HEK293 (cell line): ENCODE measurements at regions not wholly inside any gene's neighbourhood (a gene's known extent, or its start where the extent isn't known, plus 50 kb on each side); places are given as distances from the start of the nearest gene placed in this dataset.

ENCODE experiments used
- CTCF ChIA-PET: fragments of 350-600 bp; formaldehyde crosslinking; extraction: SDS; loops from one replicate; lab custom pipeline; 2021; ENCODE audit warnings: antibody characterized with exemption; lab: Yijun Ruan, JAX
- POLR2A ChIA-PET: fragments of 300-600 bp; formaldehyde crosslinking; extraction: SDS; loops from one replicate; lab custom pipeline; 2020; ENCODE audit warnings: antibody characterized with exemption, inconsistent platforms; lab: Yijun Ruan, JAX
- H3K27ac ChIP-seq: fragments of 200-500 bp; sonication (Bioruptor generic); 2 replicates; pipeline ENCODE4 v1.5.1; 2014; ENCODE audit warnings: low read depth, low read length, control low read depth, inconsistent platforms; ENCODE audit errors: extremely low read depth
- H3K36me3 ChIP-seq, 2 experiments: fragments of 200-500 bp in 1 of 2; sonication (Bioruptor generic) in 1 of 2; 1 replicate in 1 of 2; 2 replicates in 1 of 2; pipeline ENCODE4 v1.5.1; 2014 to 2017; ENCODE audit warnings: inconsistent platforms in 2 of 2, low read length in 2 of 2; ENCODE audit not compliant: control insufficient read depth in 2 of 2, insufficient read depth in 1 of 2
- H3K4me1 ChIP-seq: fragments of 200-500 bp; sonication (Bioruptor generic); 2 replicates; pipeline ENCODE4 v1.5.1; 2014; ENCODE audit warnings: mild to moderate bottlenecking, low read length, inconsistent platforms; ENCODE audit not compliant: control insufficient read depth, insufficient read depth
- H3K4me3 ChIP-seq: 2 replicates; pipeline ENCODE4 v1.5.1; 2011; ENCODE audit warnings: low read depth, mild to moderate bottlenecking, control low read depth, low read length, moderate library complexity
- H3K9me3 ChIP-seq: fragments of 200-500 bp; sonication (Bioruptor generic); 2 replicates; pipeline ENCODE4 v1.5.1; 2014; ENCODE audit warnings: low read depth, low read length, inconsistent platforms; ENCODE audit not compliant: control insufficient read depth, insufficient read depth
- MYNN ChIP-seq: fragments of 450-650 bp; formaldehyde crosslinking; IDR thresholded peaks from 2 replicates; pipeline ENCODE4 v1.5.1; 2016; ENCODE audit warnings: missing biosample characterization, missing genetic modification characterization, borderline replicate concordance
- OVOL3 ChIP-seq: fragments of 450-650 bp; formaldehyde crosslinking; IDR thresholded peaks from 2 replicates; pipeline ENCODE4 v1.5.1; 2016; ENCODE audit warnings: missing biosample characterization, missing genetic modification characterization
- ZBTB1 ChIP-seq: fragments of 450-650 bp; formaldehyde crosslinking; IDR thresholded peaks from 2 replicates; pipeline ENCODE4 v1.5.1; 2016; ENCODE audit warnings: missing biosample characterization, missing genetic modification characterization
- ZBTB21 ChIP-seq: fragments of 450-650 bp; formaldehyde crosslinking; IDR thresholded peaks from 2 replicates; pipeline ENCODE4 v1.5.1; 2017; ENCODE audit warnings: missing biosample characterization, missing genetic modification characterization
- ZBTB26 ChIP-seq: fragments of 450-650 bp; formaldehyde crosslinking; optimal IDR thresholded peaks from 2 replicates; pipeline ENCODE3; 2016; ENCODE audit warnings: missing biosample characterization, mild to moderate bottlenecking, missing genetic modification characterization
- ZFP41 ChIP-seq: fragments of 450-650 bp; formaldehyde crosslinking; IDR thresholded peaks from 2 replicates; pipeline ENCODE4 v1.5.1; 2016; ENCODE audit warnings: missing biosample characterization, missing genetic modification characterization, borderline replicate concordance
- ZNF114 ChIP-seq: fragments of 450-650 bp; formaldehyde crosslinking; IDR thresholded peaks from 2 replicates; pipeline ENCODE4 v1.5.0; 2017; ENCODE audit warnings: missing biosample characterization, missing genetic modification characterization
- ZNF155 ChIP-seq: fragments of 450-650 bp; formaldehyde crosslinking; IDR thresholded peaks from 2 replicates; pipeline ENCODE4 v1.5.1; 2016; ENCODE audit warnings: missing biosample characterization, missing genetic modification characterization
- ZNF544 ChIP-seq: fragments of 450-650 bp; formaldehyde crosslinking; IDR thresholded peaks from 2 replicates; pipeline ENCODE4 v1.5.0; 2017; ENCODE audit warnings: missing biosample characterization, missing genetic modification characterization
- ZNF561 ChIP-seq: fragments of 450-650 bp; IDR thresholded peaks from 2 replicates; pipeline ENCODE4 v1.5.1; 2018; ENCODE audit warnings: missing biosample characterization, missing genetic modification characterization, borderline replicate concordance
- ZNF585B ChIP-seq: fragments of 450-650 bp; formaldehyde crosslinking; IDR thresholded peaks from 2 replicates; pipeline ENCODE4 v1.5.1; 2016; ENCODE audit warnings: missing biosample characterization, missing genetic modification characterization
- ZNF610 ChIP-seq: fragments of 450-650 bp; formaldehyde crosslinking; IDR thresholded peaks from 2 replicates; pipeline ENCODE4 v1.5.1; 2016; ENCODE audit warnings: missing biosample characterization, missing genetic modification characterization, borderline replicate concordance
- ZNF658 ChIP-seq: fragments of 450-650 bp; formaldehyde crosslinking; IDR thresholded peaks from 2 replicates; pipeline ENCODE4; 2016; ENCODE audit warnings: missing biosample characterization, missing genetic modification characterization
- ZNF704 ChIP-seq: fragments of 450-650 bp; formaldehyde crosslinking; IDR thresholded peaks from 2 replicates; pipeline ENCODE4 v1.5.1; 2016; ENCODE audit warnings: missing biosample characterization, missing genetic modification characterization
- ZNF707 ChIP-seq: fragments of 450-650 bp; formaldehyde crosslinking; IDR thresholded peaks from 2 replicates; pipeline ENCODE4 v1.5.1; 2016; ENCODE audit warnings: missing biosample characterization, missing genetic modification characterization
- ZNF747 ChIP-seq: fragments of 450-650 bp; formaldehyde crosslinking; IDR thresholded peaks from 2 replicates; pipeline ENCODE4 v1.5.1; 2016; ENCODE audit warnings: missing biosample characterization, missing genetic modification characterization
- ZNF791 ChIP-seq: fragments of 450-650 bp; formaldehyde crosslinking; IDR thresholded peaks from 2 replicates; pipeline ENCODE4 v1.5.1; 2016; ENCODE audit warnings: missing biosample characterization, missing genetic modification characterization
- TF ChIP-seq, protein P1 (sequence below): fragments of 450-650 bp; formaldehyde crosslinking; IDR thresholded peaks from 2 replicates; pipeline ENCODE4 v1.5.1; 2016; ENCODE audit warnings: missing biosample characterization, missing genetic modification characterization, borderline replicate concordance
- TF ChIP-seq, protein P2 (sequence below): fragments of 450-650 bp; formaldehyde crosslinking; IDR thresholded peaks from 2 replicates; pipeline ENCODE4 v1.5.0; 2017; ENCODE audit warnings: missing biosample characterization, missing genetic modification characterization, borderline replicate concordance
- TF ChIP-seq, protein P3 (sequence below): fragments of 450-650 bp; formaldehyde crosslinking; IDR thresholded peaks from 2 replicates; pipeline ENCODE4 v1.5.1; 2017; ENCODE audit warnings: missing biosample characterization, missing genetic modification characterization
- TF ChIP-seq, protein P4 (sequence below): fragments of 450-650 bp; formaldehyde crosslinking; IDR thresholded peaks from 2 replicates; pipeline ENCODE4 v1.5.1; 2016; ENCODE audit warnings: missing biosample characterization, missing genetic modification characterization

- TF ChIP-seq ZNF658 = no peak
- no peak for TF ChIP-seq ZBTB21 (tag by site-specific recombination)
- TF ChIP-seq ZNF544 (tag by site-specific recombination) = no peak
- TF ChIP-seq, protein P1, sequence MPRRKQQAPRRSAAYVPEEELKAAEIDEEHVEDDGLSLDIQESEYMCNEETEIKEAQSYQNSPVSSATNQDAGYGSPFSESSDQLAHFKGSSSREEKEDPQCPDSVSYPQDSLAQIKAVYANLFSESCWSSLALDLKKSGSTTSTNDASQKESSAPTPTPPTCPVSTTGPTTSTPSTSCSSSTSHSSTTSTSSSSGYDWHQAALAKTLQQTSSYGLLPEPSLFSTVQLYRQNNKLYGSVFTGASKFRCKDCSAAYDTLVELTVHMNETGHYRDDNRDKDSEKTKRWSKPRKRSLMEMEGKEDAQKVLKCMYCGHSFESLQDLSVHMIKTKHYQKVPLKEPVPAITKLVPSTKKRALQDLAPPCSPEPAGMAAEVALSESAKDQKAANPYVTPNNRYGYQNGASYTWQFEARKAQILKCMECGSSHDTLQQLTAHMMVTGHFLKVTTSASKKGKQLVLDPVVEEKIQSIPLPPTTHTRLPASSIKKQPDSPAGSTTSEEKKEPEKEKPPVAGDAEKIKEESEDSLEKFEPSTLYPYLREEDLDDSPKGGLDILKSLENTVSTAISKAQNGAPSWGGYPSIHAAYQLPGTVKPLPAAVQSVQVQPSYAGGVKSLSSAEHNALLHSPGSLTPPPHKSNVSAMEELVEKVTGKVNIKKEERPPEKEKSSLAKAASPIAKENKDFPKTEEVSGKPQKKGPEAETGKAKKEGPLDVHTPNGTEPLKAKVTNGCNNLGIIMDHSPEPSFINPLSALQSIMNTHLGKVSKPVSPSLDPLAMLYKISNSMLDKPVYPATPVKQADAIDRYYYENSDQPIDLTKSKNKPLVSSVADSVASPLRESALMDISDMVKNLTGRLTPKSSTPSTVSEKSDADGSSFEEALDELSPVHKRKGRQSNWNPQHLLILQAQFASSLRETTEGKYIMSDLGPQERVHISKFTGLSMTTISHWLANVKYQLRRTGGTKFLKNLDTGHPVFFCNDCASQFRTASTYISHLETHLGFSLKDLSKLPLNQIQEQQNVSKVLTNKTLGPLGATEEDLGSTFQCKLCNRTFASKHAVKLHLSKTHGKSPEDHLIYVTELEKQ = no peak
- TF ChIP-seq OVOL3 (tag by site-specific recombination) = no peak
- TF ChIP-seq ZNF791 = no peak
- no peak for TF ChIP-seq ZNF610
- TF ChIP-seq ZNF561 (tag by site-specific recombination) = no peak
- TF ChIP-seq, protein P2, sequence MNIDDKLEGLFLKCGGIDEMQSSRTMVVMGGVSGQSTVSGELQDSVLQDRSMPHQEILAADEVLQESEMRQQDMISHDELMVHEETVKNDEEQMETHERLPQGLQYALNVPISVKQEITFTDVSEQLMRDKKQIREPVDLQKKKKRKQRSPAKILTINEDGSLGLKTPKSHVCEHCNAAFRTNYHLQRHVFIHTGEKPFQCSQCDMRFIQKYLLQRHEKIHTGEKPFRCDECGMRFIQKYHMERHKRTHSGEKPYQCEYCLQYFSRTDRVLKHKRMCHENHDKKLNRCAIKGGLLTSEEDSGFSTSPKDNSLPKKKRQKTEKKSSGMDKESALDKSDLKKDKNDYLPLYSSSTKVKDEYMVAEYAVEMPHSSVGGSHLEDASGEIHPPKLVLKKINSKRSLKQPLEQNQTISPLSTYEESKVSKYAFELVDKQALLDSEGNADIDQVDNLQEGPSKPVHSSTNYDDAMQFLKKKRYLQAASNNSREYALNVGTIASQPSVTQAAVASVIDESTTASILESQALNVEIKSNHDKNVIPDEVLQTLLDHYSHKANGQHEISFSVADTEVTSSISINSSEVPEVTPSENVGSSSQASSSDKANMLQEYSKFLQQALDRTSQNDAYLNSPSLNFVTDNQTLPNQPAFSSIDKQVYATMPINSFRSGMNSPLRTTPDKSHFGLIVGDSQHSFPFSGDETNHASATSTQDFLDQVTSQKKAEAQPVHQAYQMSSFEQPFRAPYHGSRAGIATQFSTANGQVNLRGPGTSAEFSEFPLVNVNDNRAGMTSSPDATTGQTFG = no peak
- TF ChIP-seq ZNF707 (tag by site-specific recombination) = no peak
- no peak for TF ChIP-seq MYNN (tag by site-specific recombination)
- TF ChIP-seq, all 188 proteins: peak for 0
These were observed 317.5 kb upstream of the DIO3 start (continued) for GRCh38 chr14:101243587-101244338.

DNA sequence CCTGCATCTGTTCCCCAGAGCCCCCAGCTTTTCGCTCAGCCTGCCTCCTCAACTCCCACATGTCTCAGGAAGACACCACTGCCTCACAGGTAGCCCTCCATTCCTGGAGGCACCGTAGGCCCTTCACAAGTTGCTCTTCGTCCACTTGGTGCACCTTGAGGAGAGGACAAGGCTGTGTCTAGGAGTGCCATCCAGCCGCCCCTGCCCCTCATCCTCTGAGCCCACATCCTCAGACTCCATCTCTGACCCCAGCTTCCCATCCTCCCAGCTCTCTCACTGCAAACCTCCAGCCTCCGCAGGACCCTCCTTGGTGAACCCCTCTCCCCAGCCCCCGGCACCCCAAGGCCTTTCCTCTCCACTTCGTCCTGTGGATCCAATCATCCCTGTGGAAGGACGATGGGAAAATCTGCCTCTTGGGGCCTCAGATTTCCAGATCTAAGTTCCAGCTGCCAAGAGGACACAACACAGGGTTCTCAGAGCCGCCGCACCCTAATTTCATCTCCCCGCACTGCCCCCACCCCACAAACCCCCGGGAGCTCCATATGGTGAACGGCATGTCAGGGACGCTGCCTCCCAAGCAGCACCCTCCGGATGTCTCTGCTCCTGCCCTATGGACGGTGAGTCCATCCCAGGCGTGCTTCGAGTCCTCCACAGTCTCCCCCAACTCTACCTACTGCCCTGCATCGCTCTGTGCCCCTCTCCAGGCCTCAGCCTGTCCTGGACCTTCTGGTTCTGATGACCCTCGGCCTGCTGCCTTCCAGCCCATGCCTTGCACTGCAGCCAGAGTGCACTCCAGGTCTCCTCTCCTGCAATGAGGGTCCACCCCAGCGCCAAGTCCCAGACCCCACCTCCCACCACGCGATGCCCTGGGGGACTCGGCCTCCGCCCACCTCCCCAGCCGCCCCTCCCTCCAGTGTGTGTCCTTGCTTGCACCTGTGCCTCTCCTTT, 314.1 kb upstream of the DIO3 start:
- H3K4me3 ChIP-seq = no peak overlapping the region
- no peaks in the 10 kb centered on the region for H3K4me1 ChIP-seq
- no peak overlapping the region for H3K27ac ChIP-seq
- no peaks in the 10 kb centered on the region for H3K36me3 ChIP-seq
- CTCF ChIA-PET = no interaction called here
- POLR2A ChIA-PET = no interaction called here
- no peaks in the 10 kb centered on the region for H3K9me3 ChIP-seq
- no peak for TF ChIP-seq MYNN (tag by site-specific recombination)
- TF ChIP-seq, protein P3, sequence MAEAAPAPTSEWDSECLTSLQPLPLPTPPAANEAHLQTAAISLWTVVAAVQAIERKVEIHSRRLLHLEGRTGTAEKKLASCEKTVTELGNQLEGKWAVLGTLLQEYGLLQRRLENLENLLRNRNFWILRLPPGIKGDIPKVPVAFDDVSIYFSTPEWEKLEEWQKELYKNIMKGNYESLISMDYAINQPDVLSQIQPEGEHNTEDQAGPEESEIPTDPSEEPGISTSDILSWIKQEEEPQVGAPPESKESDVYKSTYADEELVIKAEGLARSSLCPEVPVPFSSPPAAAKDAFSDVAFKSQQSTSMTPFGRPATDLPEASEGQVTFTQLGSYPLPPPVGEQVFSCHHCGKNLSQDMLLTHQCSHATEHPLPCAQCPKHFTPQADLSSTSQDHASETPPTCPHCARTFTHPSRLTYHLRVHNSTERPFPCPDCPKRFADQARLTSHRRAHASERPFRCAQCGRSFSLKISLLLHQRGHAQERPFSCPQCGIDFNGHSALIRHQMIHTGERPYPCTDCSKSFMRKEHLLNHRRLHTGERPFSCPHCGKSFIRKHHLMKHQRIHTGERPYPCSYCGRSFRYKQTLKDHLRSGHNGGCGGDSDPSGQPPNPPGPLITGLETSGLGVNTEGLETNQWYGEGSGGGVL (tag by site-specific recombination) = no peak
- TF ChIP-seq ZNF155 (tag by site-specific recombination) = no peak
- TF ChIP-seq ZFP41 (tag by site-specific recombination) = no peak
- TF ChIP-seq ZNF704 (tag by site-specific recombination) = no peak
- TF ChIP-seq ZNF747 (tag by site-specific recombination) = no peak
- no peak for TF ChIP-seq ZBTB1 (tag by site-specific recombination)
- no peak for TF ChIP-seq ZBTB26
- no peak for TF ChIP-seq ZNF585B
- no peak for TF ChIP-seq ZNF114 (tag by site-specific recombination)
- TF ChIP-seq, protein P4, sequence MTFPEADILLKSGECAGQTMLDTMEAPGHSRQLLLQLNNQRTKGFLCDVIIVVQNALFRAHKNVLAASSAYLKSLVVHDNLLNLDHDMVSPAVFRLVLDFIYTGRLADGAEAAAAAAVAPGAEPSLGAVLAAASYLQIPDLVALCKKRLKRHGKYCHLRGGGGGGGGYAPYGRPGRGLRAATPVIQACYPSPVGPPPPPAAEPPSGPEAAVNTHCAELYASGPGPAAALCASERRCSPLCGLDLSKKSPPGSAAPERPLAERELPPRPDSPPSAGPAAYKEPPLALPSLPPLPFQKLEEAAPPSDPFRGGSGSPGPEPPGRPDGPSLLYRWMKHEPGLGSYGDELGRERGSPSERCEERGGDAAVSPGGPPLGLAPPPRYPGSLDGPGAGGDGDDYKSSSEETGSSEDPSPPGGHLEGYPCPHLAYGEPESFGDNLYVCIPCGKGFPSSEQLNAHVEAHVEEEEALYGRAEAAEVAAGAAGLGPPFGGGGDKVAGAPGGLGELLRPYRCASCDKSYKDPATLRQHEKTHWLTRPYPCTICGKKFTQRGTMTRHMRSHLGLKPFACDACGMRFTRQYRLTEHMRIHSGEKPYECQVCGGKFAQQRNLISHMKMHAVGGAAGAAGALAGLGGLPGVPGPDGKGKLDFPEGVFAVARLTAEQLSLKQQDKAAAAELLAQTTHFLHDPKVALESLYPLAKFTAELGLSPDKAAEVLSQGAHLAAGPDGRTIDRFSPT = no peak
